Heart left ventricle (tissue), 13 donors: ENCODE measurements at regions not wholly inside any gene's neighbourhood (a gene's known extent, or its start where the extent isn't known, plus 50 kb on each side); places are given as distances from the start of the nearest gene placed in this dataset.

Source experiments
- POLR2A ChIP-seq, 2 donors: fragments of 450-650 bp; IDR thresholded peaks; one replicate each; pipeline ENCODE4 v1.6.1; 2017; ENCODE audit warnings: antibody characterized with exemption in 2 of 2, mild to moderate bottlenecking in 2 of 2, moderate library complexity in 2 of 2
- TF ChIP-seq, protein P1 (sequence below), 12 donors: fragments of 200-600 bp; sonication (generic) in 4 of 12; IDR thresholded peaks; one replicate each; pipeline versions ENCODE4 v1.5.0 to v1.8.0; 2018 to 2022; ENCODE audit warnings: antibody characterized with exemption in 12 of 12, mild to moderate bottlenecking in 5 of 12
- donor health status: ischemic (EF 13 %, LVEDD 7.1; RV severe dilation, severe dysfunction).
- donor health status: DM: no; HTN: yes; CAD: no.
- donor health status: DM: no; HTN: no; CAD: no.
- donor health status: ischemic (EF 25% LVEDD 6.9; RV normal size, moderate dysfunction).
- donor health status: ischemic (EF 25% LVEDD 5.7; RV mildly dilated, moderate dysfunction).
- donor health status: ischemic (EF 35%, LVEDD 5.7; RV mildly dilated, moderate dysfunction).
- donor health status: nonischemic (EF 11% LVEDD 7.7; RV severe dilation, severe dysfunction).
- donor health status: DM: yes; HTN: yes; CAD: no.
- donor health status: PGD.
- donor health status: ischemic (EF 29% LVEDD 5.4; RV normal size, mild dysfunction).
- donor health status: nonischemic (EF 23%, LVEDD 6.1; RV moderate dilation, normal function).

- TF ChIP-seq, protein P1, sequence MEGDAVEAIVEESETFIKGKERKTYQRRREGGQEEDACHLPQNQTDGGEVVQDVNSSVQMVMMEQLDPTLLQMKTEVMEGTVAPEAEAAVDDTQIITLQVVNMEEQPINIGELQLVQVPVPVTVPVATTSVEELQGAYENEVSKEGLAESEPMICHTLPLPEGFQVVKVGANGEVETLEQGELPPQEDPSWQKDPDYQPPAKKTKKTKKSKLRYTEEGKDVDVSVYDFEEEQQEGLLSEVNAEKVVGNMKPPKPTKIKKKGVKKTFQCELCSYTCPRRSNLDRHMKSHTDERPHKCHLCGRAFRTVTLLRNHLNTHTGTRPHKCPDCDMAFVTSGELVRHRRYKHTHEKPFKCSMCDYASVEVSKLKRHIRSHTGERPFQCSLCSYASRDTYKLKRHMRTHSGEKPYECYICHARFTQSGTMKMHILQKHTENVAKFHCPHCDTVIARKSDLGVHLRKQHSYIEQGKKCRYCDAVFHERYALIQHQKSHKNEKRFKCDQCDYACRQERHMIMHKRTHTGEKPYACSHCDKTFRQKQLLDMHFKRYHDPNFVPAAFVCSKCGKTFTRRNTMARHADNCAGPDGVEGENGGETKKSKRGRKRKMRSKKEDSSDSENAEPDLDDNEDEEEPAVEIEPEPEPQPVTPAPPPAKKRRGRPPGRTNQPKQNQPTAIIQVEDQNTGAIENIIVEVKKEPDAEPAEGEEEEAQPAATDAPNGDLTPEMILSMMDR (IDR thresholded peaks at IDR 0.05): no peak
- TF ChIP-seq POLR2A (IDR thresholded peaks at IDR 0.05): no peak
These were observed 465.4 kb downstream of the FAT4 start for GRCh38 chr4:125780164-125780563.
